DMS53 treated with DMSO at 0.1 percent for 48 hours (cell line): ENCODE measurements at regions not wholly inside any gene's neighbourhood (a gene's known extent, or its start where the extent isn't known, plus 50 kb on each side); places are given as distances from the start of the nearest gene placed in this dataset.

Experiments
- DNase-seq: peaks from one replicate; lab custom pipeline; 2025; ENCODE audit not compliant: unreplicated experiment; lab: John Stamatoyannopoulos, UW

DNA sequence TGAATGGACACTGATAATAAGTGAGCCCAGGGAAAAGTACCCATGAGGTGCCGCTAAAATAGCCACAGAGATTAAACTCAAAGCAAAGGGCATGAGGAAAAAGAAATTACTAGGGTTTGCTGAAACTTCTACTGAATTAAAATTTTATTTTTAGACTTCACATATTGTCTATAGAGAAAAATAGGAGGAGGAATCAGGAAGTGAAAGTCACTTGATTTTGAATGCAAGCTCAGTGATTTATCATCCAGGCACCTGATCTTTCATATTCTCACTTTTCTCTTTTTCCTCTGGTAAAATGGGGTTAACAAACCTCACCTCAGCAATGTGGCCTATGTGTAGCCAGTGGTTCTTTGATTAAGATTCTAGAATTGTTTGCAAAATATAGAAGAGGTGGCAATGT lies 479.8 kb downstream of the BCL11B start:
- DNase-seq: no peak

DNA sequence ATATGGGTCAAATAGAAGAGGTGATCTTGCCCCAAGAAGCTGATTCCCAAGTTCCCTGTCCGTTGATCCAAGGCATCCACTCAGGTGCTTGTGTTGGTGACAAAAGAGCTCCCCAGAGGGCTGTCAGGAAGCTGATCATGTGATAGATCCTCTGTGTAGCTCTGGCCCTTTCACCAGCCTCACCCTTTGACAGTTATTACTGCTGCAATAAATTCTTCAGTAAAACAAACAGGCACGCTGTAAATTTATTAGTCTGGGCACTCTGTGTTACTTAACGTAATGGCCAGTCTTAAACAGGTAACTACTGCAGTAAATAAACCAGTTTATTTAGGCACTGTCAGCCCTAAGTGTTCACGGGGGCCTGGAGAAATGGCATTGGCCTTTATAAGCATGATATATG lies 473.9 kb downstream of the BCL11B start:
- DNase-seq: no peak

DNA sequence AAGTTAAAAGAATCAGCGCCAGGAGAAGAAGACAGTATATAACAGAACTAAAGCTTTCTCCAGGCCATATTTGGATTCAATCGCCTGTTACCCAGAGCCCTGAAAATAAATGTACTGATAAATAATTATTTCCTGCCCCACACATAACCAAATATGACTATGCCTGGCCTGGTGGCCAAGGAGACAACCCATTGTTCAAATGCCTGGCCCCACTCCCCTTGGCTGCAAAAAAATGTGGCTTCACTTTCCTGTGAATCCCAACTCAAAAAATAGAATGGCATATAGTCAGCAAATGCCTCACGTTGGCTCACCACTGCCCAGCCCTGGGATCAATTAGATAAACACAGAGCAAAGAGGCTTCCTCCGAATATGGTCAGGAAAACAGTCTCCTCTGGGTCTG lies 472.1 kb downstream of the BCL11B start:
- no peak for DNase-seq

DNA sequence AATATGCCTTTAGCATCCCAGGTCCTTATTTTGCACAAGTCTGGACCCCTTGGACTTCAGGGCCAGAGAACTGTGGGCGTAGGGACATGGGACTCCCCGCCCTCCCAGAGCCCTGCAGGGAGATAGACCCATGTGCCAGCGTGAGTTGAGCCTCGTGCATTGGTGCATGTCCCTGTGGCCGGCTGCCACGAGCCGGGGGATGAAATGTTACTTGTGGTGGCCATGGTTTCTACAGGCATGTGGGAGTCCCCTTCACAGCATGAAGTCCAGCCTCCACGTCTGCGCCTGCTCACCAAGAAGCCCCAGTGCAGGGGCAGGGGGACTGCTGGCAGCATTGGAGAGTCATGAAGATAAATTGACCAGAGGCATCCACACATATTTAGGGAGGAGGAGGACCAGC lies 470.0 kb downstream of the BCL11B start:
- no peak for DNase-seq

DNA sequence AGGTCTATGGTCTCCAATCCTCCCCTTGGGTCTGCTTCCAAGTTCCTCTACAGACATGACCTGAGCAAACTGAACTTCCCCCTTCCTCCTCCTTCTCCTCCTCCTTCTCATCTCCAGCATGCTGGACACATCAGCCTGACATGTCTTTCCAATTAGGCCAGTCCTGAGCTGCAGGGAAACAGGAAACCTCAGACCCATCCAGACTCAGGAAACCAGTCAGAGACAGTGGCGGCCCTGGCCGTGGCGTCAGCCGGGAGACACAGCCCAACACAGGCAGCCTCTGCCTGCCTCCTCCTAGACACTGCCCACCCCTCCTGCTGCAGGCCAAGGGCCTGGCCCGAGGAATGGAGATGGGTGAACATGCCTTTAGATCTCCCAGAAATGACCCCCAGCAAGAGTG lies 468.8 kb downstream of the BCL11B start:
- no peak for DNase-seq

DNA sequence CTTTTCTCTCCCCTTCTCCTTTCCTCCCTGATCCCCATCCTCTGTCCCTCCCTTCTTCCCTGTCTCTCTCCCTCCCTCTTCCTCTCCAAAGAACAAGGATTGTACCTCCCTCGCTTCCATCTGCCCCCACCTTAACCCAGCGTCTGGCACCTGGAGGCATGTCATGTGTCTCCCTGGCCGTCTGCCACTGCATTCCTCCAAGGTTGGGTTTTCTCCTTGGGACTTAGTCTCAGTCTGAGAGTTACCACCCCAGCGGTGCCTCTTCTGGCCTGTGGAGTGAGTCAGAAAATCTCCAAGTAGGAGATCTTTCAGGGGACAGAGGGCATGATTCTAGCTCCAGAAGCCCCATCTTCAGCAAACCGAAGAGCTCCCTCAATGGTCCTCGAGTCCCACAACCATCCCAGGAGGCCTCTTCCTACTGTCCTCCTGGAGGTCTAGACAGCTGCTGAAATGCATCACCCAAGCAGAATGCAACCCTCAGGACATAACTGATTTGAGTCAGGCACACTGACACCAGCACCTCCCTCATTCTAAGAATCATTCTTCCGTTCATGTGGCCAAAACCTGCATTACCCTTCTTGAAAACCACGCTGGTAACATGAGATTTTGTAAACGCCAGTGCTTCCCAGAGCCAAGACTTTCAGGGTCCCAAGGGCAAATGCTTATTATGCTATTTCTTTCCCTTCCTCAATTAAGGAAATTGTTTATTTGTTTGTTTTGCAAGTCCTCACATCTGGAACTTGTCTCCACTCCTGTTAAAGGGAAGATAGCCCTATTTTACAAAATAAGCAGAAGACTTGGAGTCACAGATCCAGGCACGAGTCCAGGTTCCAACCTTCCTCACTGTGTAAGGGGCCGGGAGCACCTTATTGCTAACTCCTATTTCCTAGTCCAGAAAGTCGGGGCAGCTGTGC lies 463.2 kb downstream of the BCL11B start:
- no peak for DNase-seq

DNA sequence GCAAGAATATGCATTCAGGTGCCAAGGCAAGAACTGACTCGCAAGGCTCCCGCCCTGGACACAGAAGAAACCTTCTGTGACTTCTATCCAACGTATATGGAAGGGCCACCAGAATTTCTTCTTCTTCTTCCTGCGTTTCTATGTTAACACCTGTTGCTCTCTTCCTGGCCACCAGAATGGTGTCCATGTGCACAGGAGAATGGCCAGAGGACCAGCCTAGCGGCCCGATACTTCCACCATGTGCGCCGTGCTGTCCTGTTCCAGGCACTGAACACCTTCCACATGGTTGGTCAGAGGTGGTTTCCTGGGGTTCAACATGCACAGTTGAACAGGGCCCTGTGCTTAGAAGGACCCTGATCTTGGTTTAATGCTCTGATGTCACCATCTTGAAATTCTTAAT lies 455.8 kb downstream of the BCL11B start:
- no peak for DNase-seq

DNA sequence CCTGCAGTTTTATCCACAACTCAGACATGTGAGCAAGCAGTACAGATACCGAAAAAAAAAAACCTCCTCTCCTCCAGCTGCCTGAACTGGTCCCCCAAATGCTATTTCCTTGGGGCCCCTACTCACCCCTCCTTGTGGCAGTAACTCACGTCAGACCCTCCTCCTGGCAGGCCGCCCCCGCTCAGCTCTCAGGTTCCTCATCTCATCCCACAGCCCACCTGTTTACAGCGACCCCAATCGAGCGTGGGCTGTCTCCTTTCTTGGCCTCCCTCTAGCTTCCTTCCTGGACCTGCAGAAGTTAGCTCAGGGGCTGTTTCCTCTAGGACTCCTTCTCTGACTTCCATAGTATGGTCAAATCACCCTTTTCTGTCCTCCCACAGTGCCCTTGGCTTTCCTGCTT lies 455.3 kb downstream of the BCL11B start:
- no peak for DNase-seq

DNA sequence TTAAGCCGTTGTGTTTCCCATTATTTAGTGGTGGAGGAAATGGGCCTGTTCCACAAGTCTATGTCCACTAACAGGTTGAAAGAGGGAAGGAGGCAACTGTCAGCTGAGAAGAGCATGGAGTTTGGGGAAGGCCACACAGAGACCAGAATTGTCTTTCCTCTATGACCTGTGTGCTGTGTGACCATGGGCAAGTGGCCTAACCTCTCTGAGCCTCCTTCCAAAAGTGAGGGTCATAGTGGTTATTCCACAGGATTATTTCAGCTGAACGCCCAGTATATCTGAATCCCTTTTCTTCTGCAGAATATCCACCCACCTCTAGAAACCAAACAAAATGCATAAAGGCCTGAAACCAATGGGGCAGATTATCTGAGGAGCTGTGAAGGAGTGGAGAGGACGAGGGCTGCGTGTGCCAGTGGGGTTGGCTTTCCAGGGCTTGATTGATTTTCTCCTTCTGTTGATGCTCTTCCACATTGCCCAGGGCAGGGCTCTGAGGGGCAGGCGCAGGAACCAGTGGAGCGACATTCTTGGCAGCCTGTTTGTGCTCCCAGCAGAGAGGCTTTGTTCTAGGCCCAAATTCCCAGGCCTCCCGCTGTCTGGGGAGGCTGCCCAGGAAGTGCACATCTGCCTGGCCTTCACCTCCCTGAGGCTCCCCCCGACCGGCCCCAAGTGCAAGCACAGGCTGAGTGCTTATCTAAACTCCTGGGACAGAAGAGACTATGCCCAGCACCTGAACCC lies 452.7 kb downstream of the BCL11B start:
- no peak for DNase-seq

DNA sequence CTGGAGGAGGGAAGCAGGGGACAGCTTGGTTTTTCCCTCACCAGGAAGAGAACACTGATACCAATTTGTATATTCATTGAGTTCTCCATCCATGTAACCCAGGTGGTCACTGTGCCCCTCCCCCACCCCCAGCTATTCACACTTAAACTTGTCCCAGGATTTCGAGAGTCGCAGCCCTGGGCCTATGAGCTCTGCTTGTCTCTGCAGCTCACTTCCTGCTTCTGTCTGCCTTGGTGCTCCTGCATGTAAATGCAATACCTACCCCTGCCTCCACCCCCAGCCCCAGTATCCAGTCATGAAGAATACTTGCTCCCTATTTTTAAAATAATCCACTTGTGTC lies 452.2 kb downstream of the BCL11B start:
- no peak for DNase-seq

DNA sequence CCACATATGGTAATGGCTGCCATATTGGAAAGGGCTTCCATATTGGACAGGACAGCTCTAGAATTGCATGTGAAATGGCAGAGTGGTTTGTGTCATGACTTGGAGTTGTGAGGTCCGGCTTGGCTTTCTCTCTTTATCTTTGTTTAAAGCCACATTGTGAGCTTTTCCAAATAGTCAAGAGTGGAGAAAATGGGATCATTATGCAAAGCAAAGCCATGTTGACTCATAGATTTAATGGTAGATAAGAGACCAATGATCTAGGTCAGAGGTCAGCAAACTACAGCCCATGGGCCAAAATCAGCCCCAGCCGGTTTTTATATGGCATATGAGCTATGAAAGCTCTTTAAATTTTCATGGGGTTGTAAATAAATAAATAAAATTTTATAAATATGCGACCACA lies 449.1 kb downstream of the BCL11B start:
- no peak for DNase-seq

DNA sequence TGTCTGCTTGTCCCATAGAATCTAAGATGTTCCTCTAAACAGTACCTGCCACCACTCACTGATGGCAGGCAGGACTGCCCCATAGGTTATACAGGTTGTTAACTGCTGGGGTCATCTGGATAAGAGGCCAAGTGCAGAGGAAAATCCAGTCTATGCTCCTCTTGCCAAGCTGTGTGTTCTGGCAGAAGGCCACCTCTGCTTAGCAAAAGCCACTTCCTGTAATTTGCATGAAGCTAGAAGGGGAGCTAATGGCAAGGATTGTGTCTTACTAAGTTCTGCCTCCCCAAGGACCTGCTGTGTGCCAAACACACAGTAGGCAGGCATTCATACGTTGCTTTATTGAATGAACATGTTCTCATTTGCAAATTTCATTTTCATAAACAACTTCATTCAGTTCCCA lies 445.4 kb downstream of the BCL11B start:
- no peak for DNase-seq

DNA sequence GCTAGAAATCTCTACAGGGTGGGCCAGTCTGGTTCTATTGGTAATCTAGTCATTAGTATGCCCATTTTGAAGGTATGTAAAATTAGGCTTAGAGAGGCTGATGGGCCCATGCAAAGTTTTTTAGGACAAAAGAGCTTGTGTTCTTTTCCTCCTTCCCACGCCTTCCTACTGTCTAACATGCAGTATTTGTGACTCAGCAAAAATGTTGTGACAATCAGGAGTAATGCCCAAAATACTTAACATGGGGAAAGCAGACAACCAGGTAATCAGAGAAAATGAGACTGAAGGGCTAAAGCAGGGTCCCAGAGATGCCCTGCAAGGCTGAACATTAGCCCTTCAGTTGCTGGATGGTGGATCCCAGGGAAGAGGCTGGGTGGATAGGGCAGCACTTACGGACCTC lies 437.9 kb downstream of the BCL11B start:
- DNase-seq: no peak

DNA sequence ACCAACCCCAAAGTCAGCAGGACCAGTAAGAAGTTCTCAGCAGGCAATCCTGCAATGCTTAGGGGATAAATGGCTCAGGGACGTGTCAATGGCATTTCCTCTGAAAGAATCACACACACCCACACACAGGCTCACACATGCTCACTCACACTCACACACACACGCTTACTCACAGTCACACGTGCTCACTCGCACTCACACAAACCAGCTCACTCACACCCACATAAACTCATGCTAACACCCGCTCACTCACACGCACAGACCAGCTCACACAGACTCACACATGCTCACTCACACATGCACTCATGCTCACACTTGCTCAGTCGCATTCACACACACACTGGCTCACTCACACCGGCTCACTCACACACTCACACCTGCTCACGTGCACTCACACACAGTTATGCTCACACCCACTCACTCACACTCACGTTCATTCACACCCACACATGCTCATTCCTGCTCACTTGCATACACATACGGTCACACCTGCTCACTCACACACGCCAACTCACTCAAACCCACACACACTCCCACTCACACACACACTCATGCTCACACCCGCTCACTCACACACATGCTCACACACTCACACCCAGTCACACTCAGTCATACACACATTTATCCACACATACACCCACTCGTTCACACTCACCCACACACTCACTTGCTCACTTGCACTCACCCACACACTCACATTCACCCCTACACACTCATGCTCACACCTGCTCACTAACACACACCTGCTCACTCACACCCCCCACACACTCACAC lies 436.8 kb downstream of the BCL11B start:
- DNase-seq: no peak

DNA sequence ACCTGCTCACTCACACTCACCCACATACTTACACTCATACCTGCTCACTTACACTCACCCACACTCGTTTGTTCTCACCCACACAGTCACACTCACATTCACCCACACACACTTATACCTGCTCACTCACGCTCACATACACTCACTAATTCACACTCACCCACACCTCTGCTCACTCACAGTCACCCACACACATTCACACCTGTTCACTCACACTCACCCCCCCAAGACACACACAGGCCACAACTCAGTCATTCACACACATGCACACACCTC lies 436.2 kb downstream of the BCL11B start:
- DNase-seq: no peak

DNA sequence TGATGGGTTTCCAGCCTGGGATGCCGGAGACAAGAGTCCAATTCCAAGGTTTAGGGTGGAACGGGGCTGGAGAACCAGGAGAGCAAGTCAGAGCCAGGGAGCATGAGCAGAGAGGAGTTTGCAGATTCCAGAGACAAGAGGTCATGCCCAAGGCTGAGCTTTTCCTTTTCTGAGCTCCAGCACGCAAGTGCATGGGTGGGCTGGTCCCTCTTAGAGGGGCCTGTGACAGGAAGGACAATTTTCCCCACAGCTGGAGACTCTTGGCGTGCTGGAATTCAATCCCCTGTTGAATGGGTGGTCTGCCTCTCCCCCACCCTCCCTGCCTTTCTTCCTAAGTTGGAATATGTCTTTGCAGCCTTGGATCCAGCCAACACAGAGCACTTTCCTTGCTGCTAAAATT lies 431.9 kb downstream of the BCL11B start:
- no peak for DNase-seq

DNA sequence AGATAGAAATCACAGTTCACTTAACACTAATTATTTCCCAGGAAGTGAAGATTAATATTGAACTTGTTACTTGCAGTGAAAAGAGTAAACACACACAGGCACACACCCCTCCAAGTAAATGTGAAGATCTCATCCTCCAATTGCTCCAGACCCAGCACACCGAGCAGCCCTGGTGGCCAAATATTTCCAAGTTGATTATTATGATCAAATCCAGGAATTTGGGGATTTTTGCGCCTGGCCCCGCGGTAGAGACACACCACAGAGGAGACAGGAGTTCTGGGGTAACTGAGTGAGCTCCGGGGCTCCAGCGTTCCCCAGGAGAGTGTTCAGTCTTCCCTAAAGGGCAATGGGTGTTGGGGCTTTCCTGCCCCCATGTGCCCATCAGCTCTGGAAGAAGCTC lies 431.5 kb downstream of the BCL11B start:
- no peak for DNase-seq

DNA sequence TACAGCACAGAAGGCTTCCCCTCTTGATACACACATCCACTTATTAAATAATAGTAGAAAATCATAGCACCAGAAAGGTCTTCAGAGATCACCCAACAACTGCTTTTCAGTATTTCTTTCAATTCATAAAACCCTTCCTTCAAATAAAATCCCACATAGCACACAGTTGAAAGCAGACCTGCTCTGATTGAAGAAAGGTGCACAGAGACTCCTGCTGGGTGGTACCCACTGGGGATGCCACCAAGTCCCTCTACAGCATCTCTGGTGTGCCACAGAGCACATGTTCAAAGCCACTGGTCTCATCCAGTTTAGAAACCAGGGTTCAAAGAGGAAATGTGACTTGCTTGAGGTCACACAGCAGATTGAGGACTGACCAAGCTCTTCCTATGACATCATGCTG lies 427.5 kb downstream of the BCL11B start:
- no peak for DNase-seq

DNA sequence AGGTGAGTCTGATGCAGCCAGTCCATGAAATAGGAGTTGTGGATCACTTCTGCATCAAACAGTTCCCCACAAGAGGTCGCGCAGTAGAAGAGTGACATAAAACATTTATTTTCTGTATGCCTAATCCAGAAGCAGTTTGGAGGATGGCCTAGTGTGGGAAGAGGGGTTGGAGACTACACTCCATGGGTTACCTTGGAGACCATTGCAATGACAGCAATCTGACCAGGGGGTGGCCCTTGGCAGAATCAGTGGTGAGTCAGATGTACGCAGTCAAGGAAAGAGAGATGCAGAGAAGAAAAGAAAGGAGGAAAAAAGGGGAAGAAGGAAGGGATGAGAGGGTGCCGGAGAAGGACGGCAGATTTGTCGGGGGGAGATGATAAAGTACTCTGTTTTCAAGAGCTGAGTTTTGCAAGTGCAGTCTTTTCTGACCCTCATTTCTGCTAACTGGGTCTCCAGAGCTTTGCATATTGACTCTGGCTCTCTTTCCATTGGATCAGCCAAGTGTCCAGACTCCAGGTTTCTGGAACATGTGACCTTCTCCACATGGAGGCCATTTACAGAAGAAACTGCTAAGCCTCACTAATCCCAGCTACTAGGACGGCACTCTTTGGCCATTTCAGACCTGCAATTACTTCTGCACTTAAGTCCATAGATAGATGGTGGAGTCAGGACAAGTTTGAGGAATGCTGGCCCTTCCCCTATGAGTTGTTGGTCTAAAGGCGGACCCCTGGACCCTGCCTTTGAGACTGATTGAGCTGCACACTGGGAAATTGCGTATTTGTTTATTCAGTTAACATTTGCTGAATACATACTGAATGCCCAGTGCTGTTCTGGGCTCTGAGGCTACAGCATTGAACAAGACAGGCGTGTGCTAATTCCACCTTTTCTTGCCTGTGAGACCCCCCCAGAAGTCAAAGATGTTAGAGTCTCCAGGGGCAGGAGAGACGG lies 424.2 kb downstream of the BCL11B start:
- DNase-seq: no peak

DNA sequence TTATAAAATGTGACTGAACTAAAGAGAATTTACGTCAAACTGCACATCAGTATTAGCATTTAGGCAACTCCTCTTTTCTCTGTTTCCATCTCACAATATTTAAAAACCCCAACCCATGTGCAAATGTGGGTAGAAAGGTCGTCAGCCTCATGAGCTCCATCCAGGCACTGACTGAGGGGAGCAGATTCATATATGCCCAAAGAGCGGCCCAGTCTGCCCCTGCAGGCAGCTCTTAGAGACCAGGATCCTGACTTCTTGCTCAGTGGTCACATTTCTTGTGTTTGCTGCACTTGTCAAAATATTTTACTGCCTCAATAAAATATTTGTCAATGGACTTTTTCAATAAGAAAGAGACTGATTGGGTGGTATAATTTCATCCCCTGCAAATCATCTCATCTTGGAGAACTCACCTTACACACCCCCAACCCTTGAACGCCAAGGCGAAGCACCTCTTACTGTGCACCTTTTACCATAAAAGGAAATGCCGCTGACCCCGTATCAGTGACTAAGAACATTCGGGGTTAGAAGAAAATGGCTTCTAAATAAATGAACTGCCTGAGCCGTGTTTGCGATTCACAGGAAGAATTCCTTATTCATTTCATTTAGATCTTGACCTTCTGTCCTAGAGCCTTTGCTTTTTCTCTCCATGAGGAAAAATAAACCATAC lies 418.8 kb downstream of the BCL11B start:
- DNase-seq: no peak
